Thyroid gland (tissue), 4 donors: ENCODE measurements at regions not wholly inside any gene's neighbourhood (a gene's known extent, or its start where the extent isn't known, plus 50 kb on each side); places are given as distances from the start of the nearest gene placed in this dataset.
"Not testable (repeated sequence)": the region's sequence is repeated elsewhere in the genome, so short reads cannot be mapped to it uniquely, and the experiment has no call there.

Experiments used
- DNase-seq, 2 donors: peaks; one replicate each; pipeline ENCODE4 v3.0.0-alpha.2; 2019
- H3K27ac ChIP-seq, 3 donors: fragments of 200-600 bp; sonication (generic); 1 replicate in 2 of 3; 2 replicates in 1 of 3; pipeline ENCODE4 v1.5.1; 2016 to 2019; ENCODE audit warnings: mild to moderate bottlenecking in 1 of 3, moderate library complexity in 1 of 3
- H3K27me3 ChIP-seq: fragments of 200-600 bp; sonication (generic); one replicate; pipeline ENCODE4 v1.5.1; 2019
- H3K36me3 ChIP-seq, 2 donors: fragments of 200-600 bp; sonication (generic); one replicate each; pipeline ENCODE4 v1.5.1; 2016 to 2019
- H3K4me1 ChIP-seq, 2 donors: fragments of 200-600 bp; sonication (generic); one replicate each; pipeline ENCODE4 v1.5.1; 2017 to 2019
- H3K4me3 ChIP-seq, 3 donors: fragments of 200-600 bp; sonication (generic); replicated peaks in 1 of 3; 1 replicate in 2 of 3; 2 replicates in 1 of 3; pipeline ENCODE4 v1.5.1; 2016; ENCODE audit warnings: mild to moderate bottlenecking in 1 of 3
- H3K9me3 ChIP-seq: fragments of 200-600 bp; sonication (generic); one replicate; pipeline ENCODE4 v1.5.1; 2017
- POLR2A ChIP-seq, 2 donors: fragments of 450-650 bp; IDR thresholded peaks; one replicate each; pipeline ENCODE4 v1.6.1; 2017; ENCODE audit warnings: antibody characterized with exemption in 2 of 2, mild to moderate bottlenecking in 2 of 2, moderate library complexity in 1 of 2
- WGBS, 2 donors: methylation state at CpG; one replicate each; pipeline ENCODE4 v1.1.5; 2017; 5-methylcytosine and 5-hydroxymethylcytosine counted together
- intact Hi-C: fragments of 100-400 bp; cut with DNase I; formaldehyde crosslinking; loops from one replicate; pipeline ENCODE4 v1.15.1; 2023
- TF ChIP-seq, protein P1 (sequence below), 6 experiments: fragments of 200-600 bp in 3 of 6; fragments of 450-650 bp in 3 of 6; sonication (generic) in 3 of 6; IDR thresholded peaks; one replicate each; pipeline ENCODE4 v1.5.1; 2016 to 2019; ENCODE audit warnings: antibody characterized with exemption in 6 of 6, mild to moderate bottlenecking in 2 of 6, inconsistent platforms in 1 of 6, moderate library complexity in 1 of 6

DNA sequence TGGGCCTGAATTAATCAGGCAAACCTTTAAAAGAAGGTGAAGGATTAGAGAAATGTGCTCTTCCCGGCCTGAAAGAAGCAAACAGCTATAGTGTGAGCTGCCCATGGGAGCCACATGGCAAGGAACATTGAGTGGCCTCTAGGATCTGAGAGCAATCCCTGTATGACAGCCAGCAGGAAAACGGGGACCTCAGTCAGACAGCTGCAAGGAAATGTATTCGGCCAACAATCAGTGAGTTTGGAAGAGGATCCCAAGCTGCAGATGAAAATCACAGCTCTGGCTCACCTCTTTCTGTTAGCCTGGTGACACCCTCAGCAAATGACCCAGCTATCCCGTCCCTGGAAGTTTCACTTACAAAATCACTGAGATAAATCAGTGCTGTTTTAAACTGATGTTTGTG lies 309.2 kb downstream of the SH3GL2 start:
- no peak for DNase-seq
- Histone ChIP-seq H3K27me3 (no peaks in the 10 kb centered on the region), H3K4me3 (no peak overlapping the region), H3K27ac (no peak overlapping the region), H3K9me3 (no peaks in the 10 kb centered on the region), H3K36me3 (no peaks in the 10 kb centered on the region), H3K4me1 (no peaks in the 10 kb centered on the region)
- TF ChIP-seq, protein P1, sequence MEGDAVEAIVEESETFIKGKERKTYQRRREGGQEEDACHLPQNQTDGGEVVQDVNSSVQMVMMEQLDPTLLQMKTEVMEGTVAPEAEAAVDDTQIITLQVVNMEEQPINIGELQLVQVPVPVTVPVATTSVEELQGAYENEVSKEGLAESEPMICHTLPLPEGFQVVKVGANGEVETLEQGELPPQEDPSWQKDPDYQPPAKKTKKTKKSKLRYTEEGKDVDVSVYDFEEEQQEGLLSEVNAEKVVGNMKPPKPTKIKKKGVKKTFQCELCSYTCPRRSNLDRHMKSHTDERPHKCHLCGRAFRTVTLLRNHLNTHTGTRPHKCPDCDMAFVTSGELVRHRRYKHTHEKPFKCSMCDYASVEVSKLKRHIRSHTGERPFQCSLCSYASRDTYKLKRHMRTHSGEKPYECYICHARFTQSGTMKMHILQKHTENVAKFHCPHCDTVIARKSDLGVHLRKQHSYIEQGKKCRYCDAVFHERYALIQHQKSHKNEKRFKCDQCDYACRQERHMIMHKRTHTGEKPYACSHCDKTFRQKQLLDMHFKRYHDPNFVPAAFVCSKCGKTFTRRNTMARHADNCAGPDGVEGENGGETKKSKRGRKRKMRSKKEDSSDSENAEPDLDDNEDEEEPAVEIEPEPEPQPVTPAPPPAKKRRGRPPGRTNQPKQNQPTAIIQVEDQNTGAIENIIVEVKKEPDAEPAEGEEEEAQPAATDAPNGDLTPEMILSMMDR (IDR thresholded peaks at IDR 0.05): no peak
- TF ChIP-seq POLR2A (IDR thresholded peaks at IDR 0.05): no peak
- 77 to 82% methylated on average over 4 of the region's 4 CpGs for WGBS, 2 donors
- intact Hi-C loops: no loop called here

- intact Hi-C loops, H3K36me3 ChIP-seq, H3K27ac ChIP-seq, DNase-seq, H3K4me3 ChIP-seq, H3K27me3 ChIP-seq, H3K9me3 ChIP-seq, H3K4me1 ChIP-seq: not testable (repeated sequence)
- WGBS, 2 donors: 71 to 74% methylated on average over 1 of the region's 1 CpG
Measured at GRCh38 chr9:17888964-17889363, 310.1 kb downstream of the SH3GL2 start.

GRCh38 chr9:17894501-17895160 lies 315.8 kb downstream of the SH3GL2 start:
- WGBS, 2 donors: 36 to 41% methylated on average over 4 of the region's 4 CpGs
- Histone ChIP-seq H3K9me3 (no peaks in the 10 kb centered on the region), H3K27ac (no peak overlapping the region), H3K4me1 (no peaks in the 10 kb centered on the region), H3K36me3 (no peaks in the 10 kb centered on the region), H3K27me3 (no peaks in the 10 kb centered on the region), H3K4me3 (no peak overlapping the region)
- no peak for DNase-seq
- TF ChIP-seq, protein P1 (IDR thresholded peaks at IDR 0.05): no peak
- no peak for TF ChIP-seq POLR2A (IDR thresholded peaks at IDR 0.05)
- intact Hi-C loops: no loop called here

GRCh38 chr9:17900606-17901005 lies 321.7 kb downstream of the SH3GL2 start:
- DNase-seq: no peak
- Histone ChIP-seq H3K27me3 (no peaks in the 10 kb centered on the region), H3K27ac (no peak overlapping the region), H3K36me3 (no peaks in the 10 kb centered on the region), H3K4me1 (no peaks in the 10 kb centered on the region), H3K4me3 (no peak overlapping the region), H3K9me3 (no peaks in the 10 kb centered on the region)
- intact Hi-C loops: no loop called here
- no peak for TF ChIP-seq POLR2A (IDR thresholded peaks at IDR 0.05)
- TF ChIP-seq, protein P1 (IDR thresholded peaks at IDR 0.05): no peak
- 77 to 78% methylated on average over 7 of the region's 7 CpGs for WGBS, 2 donors

- H3K4me3 ChIP-seq: no peak overlapping the region
- no peak overlapping the region for H3K27ac ChIP-seq
- intact Hi-C loops: no loop called here
- H3K36me3 ChIP-seq: no peaks in the 10 kb centered on the region
- TF ChIP-seq, protein P1 (IDR thresholded peaks at IDR 0.05): no peak
- no peak for TF ChIP-seq POLR2A (IDR thresholded peaks at IDR 0.05)
- H3K4me1 ChIP-seq: no peaks in the 10 kb centered on the region
- 14 to 23% methylated on average over 8 to 9 of the region's 9 CpGs for WGBS, 2 donors
- DNase-seq: no peak
- no peaks in the 10 kb centered on the region for H3K27me3 ChIP-seq
- H3K9me3 ChIP-seq: no peaks in the 10 kb centered on the region
Measured at GRCh38 chr9:17905366-17905765, 326.5 kb downstream of the SH3GL2 start.
